Neural cell (in vitro differentiated cells): ENCODE measurements at regions not wholly inside any gene's neighbourhood (a gene's known extent, or its start where the extent isn't known, plus 50 kb on each side); places are given as distances from the start of the nearest gene placed in this dataset.

Experiments used
- EP300 ChIP-seq: fragments of 450-650 bp; conservative IDR thresholded peaks from 2 replicates; pipeline ENCODE4 v1.6.1; 2014; ENCODE audit warnings: antibody characterized with exemption, mild to moderate bottlenecking, moderate library complexity; ENCODE audit not compliant: poor library complexity, severe bottlenecking
- EZH2 ChIP-seq: fragments of 200-600, 300-800 bp; shearing (Covaris generic), sonication (generic); IDR thresholded peaks from 2 replicates; pipeline ENCODE4 v1.6.1; 2014; ENCODE audit warnings: antibody characterized with exemption, low read length, borderline replicate concordance, mild to moderate bottlenecking; ENCODE audit not compliant: insufficient read depth, poor library complexity, severe bottlenecking
- MXI1 ChIP-seq: fragments of 450-650 bp; conservative IDR thresholded peaks from 2 replicates; pipeline ENCODE4 v1.6.1; 2014; ENCODE audit warnings: antibody characterized with exemption, mild to moderate bottlenecking; ENCODE audit not compliant: poor library complexity, severe bottlenecking
- POLR2AphosphoS5 ChIP-seq: IDR thresholded peaks from 2 replicates; pipeline ENCODE4 v1.6.1; 2012
- RAD21 ChIP-seq: fragments of 450-650 bp; conservative IDR thresholded peaks from 2 replicates; pipeline ENCODE4 v1.6.1; 2014; ENCODE audit warnings: antibody characterized with exemption, mild to moderate bottlenecking, moderate library complexity
- SMC3 ChIP-seq: fragments of 450-650 bp; conservative IDR thresholded peaks from 2 replicates; pipeline ENCODE4 v1.6.1; 2014; ENCODE audit warnings: antibody characterized with exemption, mild to moderate bottlenecking, moderate library complexity; ENCODE audit not compliant: poor library complexity
- TAF1 ChIP-seq: IDR thresholded peaks from 2 replicates; pipeline ENCODE4 v1.6.1; 2012; ENCODE audit warnings: low read depth
- TF ChIP-seq, protein P1 (sequence below): fragments of 450-650 bp; IDR thresholded peaks from 2 replicates; pipeline ENCODE4 v1.5.1; 2014; ENCODE audit warnings: antibody characterized with exemption, mild to moderate bottlenecking, moderate library complexity; ENCODE audit not compliant: poor library complexity, severe bottlenecking
- TF ChIP-seq, protein P2 (sequence below): IDR thresholded peaks from 2 replicates; pipeline ENCODE4 v1.6.1; 2012; ENCODE audit warnings: borderline replicate concordance

DNA sequence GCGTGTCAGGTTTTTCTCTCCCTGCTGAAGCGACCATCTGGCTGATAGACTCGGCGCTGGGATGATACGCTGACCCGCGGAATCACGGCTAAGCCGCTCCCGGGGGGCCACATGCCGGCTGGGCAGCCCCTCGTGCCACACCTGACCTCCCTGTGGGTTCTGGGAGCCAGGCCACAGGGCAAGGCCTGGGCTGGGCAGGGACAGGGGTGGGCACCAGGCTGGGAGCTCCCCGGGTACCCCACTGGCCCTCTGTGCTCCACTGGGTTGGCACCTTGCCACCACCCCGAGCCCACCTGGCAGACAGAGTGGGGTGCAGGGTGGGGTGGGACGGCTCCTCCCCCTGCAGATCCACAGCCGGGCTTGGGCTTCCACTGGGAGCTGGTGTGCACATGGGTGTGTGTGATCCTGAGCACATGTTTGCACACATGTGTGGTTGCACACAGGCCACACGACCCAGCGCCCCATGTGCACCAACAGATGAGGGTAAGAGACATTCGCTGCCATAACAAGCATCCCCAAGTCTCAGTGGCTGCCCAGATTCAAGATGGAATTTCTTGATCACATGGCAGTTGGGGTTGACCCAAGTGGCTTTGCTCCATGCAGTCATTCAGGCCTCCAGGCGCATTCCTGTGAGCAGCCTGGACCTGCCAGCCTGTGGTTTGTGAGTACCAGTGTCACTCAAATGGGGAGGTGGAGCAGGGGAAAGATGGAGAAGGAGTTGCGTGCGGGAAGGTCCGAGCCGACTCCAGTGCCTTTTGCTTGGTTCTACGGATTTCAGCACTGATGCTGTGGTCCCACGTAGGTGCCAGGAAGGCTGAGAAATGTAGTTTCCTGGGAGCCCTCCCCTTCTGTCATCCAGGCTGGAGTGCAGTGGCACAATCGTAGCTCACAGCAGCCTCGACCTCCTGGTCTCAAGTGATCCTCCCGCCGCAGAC, 79.7 kb downstream of the UNCX start:
- TF ChIP-seq, protein P1, sequence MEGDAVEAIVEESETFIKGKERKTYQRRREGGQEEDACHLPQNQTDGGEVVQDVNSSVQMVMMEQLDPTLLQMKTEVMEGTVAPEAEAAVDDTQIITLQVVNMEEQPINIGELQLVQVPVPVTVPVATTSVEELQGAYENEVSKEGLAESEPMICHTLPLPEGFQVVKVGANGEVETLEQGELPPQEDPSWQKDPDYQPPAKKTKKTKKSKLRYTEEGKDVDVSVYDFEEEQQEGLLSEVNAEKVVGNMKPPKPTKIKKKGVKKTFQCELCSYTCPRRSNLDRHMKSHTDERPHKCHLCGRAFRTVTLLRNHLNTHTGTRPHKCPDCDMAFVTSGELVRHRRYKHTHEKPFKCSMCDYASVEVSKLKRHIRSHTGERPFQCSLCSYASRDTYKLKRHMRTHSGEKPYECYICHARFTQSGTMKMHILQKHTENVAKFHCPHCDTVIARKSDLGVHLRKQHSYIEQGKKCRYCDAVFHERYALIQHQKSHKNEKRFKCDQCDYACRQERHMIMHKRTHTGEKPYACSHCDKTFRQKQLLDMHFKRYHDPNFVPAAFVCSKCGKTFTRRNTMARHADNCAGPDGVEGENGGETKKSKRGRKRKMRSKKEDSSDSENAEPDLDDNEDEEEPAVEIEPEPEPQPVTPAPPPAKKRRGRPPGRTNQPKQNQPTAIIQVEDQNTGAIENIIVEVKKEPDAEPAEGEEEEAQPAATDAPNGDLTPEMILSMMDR: no peak
- no peak for TF ChIP-seq SMC3
- TF ChIP-seq MXI1: no peak
- TF ChIP-seq POLR2AphosphoS5: no peak
- TF ChIP-seq EP300: no peak
- no peak for TF ChIP-seq EZH2
- TF ChIP-seq TAF1: no peak
- TF ChIP-seq, protein P2, sequence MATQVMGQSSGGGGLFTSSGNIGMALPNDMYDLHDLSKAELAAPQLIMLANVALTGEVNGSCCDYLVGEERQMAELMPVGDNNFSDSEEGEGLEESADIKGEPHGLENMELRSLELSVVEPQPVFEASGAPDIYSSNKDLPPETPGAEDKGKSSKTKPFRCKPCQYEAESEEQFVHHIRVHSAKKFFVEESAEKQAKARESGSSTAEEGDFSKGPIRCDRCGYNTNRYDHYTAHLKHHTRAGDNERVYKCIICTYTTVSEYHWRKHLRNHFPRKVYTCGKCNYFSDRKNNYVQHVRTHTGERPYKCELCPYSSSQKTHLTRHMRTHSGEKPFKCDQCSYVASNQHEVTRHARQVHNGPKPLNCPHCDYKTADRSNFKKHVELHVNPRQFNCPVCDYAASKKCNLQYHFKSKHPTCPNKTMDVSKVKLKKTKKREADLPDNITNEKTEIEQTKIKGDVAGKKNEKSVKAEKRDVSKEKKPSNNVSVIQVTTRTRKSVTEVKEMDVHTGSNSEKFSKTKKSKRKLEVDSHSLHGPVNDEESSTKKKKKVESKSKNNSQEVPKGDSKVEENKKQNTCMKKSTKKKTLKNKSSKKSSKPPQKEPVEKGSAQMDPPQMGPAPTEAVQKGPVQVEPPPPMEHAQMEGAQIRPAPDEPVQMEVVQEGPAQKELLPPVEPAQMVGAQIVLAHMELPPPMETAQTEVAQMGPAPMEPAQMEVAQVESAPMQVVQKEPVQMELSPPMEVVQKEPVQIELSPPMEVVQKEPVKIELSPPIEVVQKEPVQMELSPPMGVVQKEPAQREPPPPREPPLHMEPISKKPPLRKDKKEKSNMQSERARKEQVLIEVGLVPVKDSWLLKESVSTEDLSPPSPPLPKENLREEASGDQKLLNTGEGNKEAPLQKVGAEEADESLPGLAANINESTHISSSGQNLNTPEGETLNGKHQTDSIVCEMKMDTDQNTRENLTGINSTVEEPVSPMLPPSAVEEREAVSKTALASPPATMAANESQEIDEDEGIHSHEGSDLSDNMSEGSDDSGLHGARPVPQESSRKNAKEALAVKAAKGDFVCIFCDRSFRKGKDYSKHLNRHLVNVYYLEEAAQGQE: no peak
- no peak for TF ChIP-seq RAD21
